BJ (cell line): ENCODE measurements at regions not wholly inside any gene's neighbourhood (a gene's known extent, or its start where the extent isn't known, plus 50 kb on each side); places are given as distances from the start of the nearest gene placed in this dataset.

ENCODE experiments used
- CTCF ChIA-PET: fragments of 350-600 bp; formaldehyde crosslinking; extraction: SDS; loops from one replicate; lab custom pipeline; 2021; ENCODE audit warnings: antibody characterized with exemption, inconsistent platforms; lab: Yijun Ruan, JAX
- POLR2A ChIA-PET: fragments of 300-600 bp; sonication (Branson Sonifier 250); formaldehyde crosslinking; extraction: SDS; loops from one replicate; lab custom pipeline; 2021; ENCODE audit warnings: antibody characterized with exemption; lab: Charles Lee
- DNase-seq: peaks from one replicate; pipeline ENCODE4 v3.0.0-alpha.2; 2011; ENCODE audit warnings: low read depth
- H3K27me3 ChIP-seq: 2 replicates; pipeline ENCODE4 v1.6.0; 2011; ENCODE audit warnings: low read length; ENCODE audit not compliant: control insufficient read depth, insufficient read depth
- H3K36me3 ChIP-seq: 2 replicates; pipeline ENCODE4 v1.5.1; 2011; ENCODE audit warnings: low read length; ENCODE audit not compliant: control insufficient read depth, insufficient read depth
- H3K4me3 ChIP-seq: 2 replicates; pipeline ENCODE4 v1.5.1; 2011; ENCODE audit warnings: low read depth, mild to moderate bottlenecking, control low read depth, low read length
- CTCF ChIP-seq: IDR thresholded peaks from 2 replicates; pipeline ENCODE4 v1.5.1; 2011; ENCODE audit warnings: low read depth, mild to moderate bottlenecking, control low read depth, inconsistent platforms, low read length, moderate library complexity; ENCODE audit not compliant: insufficient read depth

DNA sequence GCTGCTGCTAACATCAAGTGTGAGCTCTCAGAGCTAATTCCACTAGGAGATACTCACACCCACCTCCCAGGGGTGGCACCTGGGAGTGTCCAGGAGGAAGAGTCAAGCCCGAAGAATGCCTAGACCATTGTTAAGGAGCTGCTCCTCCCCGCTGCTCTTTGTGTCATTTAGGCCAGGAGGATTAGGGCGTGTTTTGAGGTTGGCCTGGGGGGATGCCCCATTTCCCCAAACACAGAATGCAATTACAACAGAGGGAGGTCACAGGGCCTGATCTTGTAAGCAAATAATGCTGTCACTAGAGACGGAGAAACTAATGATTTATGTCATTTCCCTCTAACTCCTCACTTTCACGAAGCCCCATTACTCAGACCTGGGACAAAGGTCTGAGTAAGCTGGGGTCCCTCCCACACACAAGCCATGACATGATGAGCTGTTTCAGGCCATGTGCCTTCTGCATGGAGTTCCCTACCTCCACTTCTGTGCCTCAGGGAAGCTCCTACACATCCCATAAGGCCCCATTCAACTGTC, 312.5 kb downstream of the ACTL7B start:
- peak; percentile 13 for DNase-seq
- CTCF ChIA-PET, result interaction anchor here (0.6 to 1.7 kb wide), 3 partner anchors 9 to 343 kb away, joined by 3 read pairs; no protein-coding TSS in a partner anchor
- Histone ChIP-seq H3K36me3 (no peaks in the 10 kb centered on the region), H3K4me3 (no peak overlapping the region), H3K27me3 (no peaks in the 10 kb centered on the region; the same call in none of the 2 replicates)
- TF ChIP-seq CTCF, result no peak
- POLR2A ChIA-PET, result no interaction called here

DNA sequence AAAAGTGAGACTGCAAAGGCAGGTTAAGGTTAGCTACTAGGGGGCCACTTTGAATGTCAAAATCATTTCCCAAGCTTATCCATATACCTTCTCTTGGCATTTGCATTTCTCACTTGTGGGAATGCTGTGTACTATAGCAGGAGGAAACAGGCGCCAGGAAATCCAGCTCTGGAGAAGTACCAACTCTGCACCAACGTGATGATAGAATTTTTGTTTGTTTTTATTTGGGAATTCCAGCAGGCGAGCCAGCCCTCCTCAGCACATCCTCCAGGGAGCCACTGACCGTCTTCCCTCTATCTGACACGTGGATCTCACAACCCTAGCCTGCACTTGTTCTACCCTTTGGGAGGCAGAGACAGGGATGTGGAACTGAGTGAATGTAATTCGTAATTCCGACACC, 318.0 kb downstream of the ACTL7B start:
- TF ChIP-seq CTCF, result no peak
- no peak for DNase-seq
- no peak overlapping the region for H3K4me3 ChIP-seq
- ChIA-PET CTCF (interaction anchor here (2.3 to 3.7 kb wide), 3 partner anchors 10 to 1072 kb away, joined by 5 to 12 read pairs (median 10); no protein-coding TSS in a partner anchor), POLR2A (no interaction called here)
- H3K27me3 ChIP-seq, result no peaks in the 10 kb centered on the region; the same call in 1 of the 2 replicates
- no peaks in the 10 kb centered on the region for H3K36me3 ChIP-seq

DNA sequence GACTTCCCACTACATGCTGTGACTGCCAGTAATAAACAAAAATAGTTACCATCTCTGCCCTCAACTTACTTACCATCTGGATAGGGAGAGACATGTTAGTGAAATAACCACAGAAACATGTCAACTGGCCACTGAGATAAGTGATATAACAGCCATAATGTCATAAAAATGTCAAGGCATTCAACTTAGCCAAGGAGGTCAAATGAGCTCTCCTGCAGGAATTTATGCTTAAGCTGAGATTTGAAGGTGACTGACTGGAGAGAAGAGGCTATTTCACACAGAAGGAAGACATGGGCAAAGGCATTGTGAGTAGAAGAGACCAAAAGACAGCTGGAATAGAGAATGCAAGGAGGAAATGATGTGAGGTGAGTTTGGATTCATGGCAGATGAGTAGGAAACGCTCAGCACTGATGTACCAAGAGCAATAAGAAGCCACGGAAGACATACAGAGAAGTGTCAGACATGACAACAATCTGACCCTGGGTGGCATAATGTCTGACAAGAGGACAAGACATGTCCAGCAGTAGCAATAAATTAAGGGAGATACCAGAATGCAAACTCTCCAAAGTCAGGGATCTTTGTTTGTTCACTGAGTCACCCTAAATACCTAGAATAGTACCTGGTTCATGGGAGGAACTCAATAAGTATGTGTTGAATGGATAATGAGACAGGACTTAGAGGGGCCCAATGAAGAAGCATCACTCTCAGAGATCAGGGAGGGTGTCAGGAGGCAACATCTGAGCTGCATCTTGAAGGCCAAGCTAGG, 318.8 kb downstream of the ACTL7B start:
- ChIA-PET CTCF (interaction anchor here (0.6 to 3.7 kb wide), 10 partner anchors 9 to 1092 kb away, joined by 3 to 12 read pairs (median 4); no protein-coding TSS in a partner anchor), POLR2A (no interaction called here)
- Histone ChIP-seq H3K4me3 (no peak overlapping the region), H3K27me3 (no peaks in the 10 kb centered on the region; the same call in 1 of the 2 replicates), H3K36me3 (no peaks in the 10 kb centered on the region)
- TF ChIP-seq CTCF, result no peak
- DNase-seq, result peak; percentile 31

DNA sequence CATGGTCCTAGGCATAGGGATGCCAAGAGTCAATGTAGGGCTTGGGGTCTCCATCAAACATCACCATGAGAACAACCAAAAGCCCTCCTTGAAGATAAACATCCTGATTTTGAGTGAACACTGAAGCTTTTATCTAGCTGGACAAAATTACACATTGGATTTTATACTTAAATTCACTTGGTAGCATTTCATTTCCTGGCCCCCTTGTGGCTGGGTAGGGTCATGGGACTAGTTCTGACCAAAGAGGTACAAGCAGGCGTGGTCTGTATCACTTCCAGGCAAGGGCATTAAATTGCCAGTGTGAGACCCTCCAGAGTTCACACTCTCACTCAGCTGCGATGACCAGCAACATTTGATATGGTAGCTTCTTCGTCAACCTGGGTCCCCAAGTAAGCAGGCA, 320.3 kb downstream of the ACTL7B start:
- ChIA-PET POLR2A (interaction anchor here (0.6 kb wide), 1 partner anchor 16 kb away, joined by 3 read pairs; no protein-coding TSS in a partner anchor), CTCF (interaction anchor here (0.9 to 3.7 kb wide), 9 partner anchors 9 to 1070 kb away, joined by 3 to 12 read pairs (median 5); no protein-coding TSS in a partner anchor)
- peak; percentile 24; the same call in 1 of the 2 replicates for TF ChIP-seq CTCF
- DNase-seq, result no peak
- Histone ChIP-seq H3K27me3 (no peaks in the 10 kb centered on the region; the same call in 1 of the 2 replicates), H3K4me3 (no peak overlapping the region), H3K36me3 (no peaks in the 10 kb centered on the region)

DNA sequence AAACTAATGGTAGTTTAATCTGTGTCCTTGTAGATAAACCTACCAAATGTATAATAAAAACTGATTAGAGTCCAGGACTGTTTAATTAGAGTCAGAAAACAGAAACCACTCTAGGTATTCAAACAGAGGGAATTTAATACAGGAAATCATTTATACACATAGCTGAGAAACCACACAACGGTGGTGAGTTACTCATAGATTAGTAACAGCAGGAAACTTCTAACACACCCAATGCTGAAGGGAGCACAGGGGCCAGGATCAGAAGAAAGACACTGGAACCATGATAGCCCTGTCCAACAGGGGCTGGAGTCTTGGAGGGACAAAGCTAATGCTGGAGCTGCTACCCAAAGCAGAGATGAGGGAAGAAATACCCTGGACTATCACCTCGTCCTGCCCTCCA, 321.0 kb downstream of the ACTL7B start:
- ChIA-PET CTCF (interaction anchor here (0.6 to 1.7 kb wide), 8 partner anchors 8 to 1214 kb away, joined by 3 to 6 read pairs (median 3); no protein-coding TSS in a partner anchor), POLR2A (interaction anchor here (0.6 kb wide), 1 partner anchor 17 kb away, joined by 3 read pairs; no protein-coding TSS in a partner anchor)
- Histone ChIP-seq H3K36me3 (no peaks in the 10 kb centered on the region), H3K27me3 (no peaks in the 10 kb centered on the region; the same call in 1 of the 2 replicates), H3K4me3 (no peak overlapping the region)
- DNase-seq, result peak; percentile 46
- no peak for TF ChIP-seq CTCF
